ENCODE measurements at regions not wholly inside any gene's neighbourhood (a gene's known extent, or its start where the extent isn't known, plus 50 kb on each side); places are given as distances from the start of the nearest gene placed in this dataset.

DNA sequence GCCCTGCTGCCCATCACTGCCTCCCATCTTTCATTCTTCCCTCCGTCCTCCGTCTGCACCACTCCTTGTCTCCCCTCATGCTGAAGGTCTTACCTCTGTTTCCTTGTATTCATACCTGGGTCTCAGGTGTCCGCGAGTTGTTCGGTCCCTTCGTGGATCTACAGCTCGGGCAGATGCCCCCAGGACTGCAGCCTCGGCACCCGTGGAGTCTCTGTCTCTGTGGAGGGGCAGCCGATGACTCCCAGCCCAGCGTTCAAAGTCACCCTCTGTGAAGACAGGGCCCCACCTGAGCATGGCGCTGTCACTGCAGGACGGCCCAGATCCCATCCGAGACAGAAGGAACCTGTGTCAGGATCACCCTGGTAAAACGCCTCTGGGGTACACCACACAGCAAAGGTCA lies 480.0 kb upstream of the SALL3 start:
- TF ChIP-seq POLR2A (IDR thresholded peaks at IDR 0.05): no peak
- TF ChIP-seq, protein P1, sequence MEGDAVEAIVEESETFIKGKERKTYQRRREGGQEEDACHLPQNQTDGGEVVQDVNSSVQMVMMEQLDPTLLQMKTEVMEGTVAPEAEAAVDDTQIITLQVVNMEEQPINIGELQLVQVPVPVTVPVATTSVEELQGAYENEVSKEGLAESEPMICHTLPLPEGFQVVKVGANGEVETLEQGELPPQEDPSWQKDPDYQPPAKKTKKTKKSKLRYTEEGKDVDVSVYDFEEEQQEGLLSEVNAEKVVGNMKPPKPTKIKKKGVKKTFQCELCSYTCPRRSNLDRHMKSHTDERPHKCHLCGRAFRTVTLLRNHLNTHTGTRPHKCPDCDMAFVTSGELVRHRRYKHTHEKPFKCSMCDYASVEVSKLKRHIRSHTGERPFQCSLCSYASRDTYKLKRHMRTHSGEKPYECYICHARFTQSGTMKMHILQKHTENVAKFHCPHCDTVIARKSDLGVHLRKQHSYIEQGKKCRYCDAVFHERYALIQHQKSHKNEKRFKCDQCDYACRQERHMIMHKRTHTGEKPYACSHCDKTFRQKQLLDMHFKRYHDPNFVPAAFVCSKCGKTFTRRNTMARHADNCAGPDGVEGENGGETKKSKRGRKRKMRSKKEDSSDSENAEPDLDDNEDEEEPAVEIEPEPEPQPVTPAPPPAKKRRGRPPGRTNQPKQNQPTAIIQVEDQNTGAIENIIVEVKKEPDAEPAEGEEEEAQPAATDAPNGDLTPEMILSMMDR (IDR thresholded peaks at IDR 0.05): no peak
